HG02610 (cell line): ENCODE measurements at regions not wholly inside any gene's neighbourhood (a gene's known extent, or its start where the extent isn't known, plus 50 kb on each side); places are given as distances from the start of the nearest gene placed in this dataset.
"Not testable (repeated sequence)": the region's sequence is repeated elsewhere in the genome, so short reads cannot be mapped to it uniquely, and the experiment has no call there.

ENCODE experiments used
- ATAC-seq: cut with Tn5 transposase; IDR thresholded peaks from one replicate; pipeline ENCODE4 v1.9.1; 2021; ENCODE audit warnings: mild to moderate bottlenecking, moderate library complexity; ENCODE audit not compliant: unreplicated experiment

- no peak for ATAC-seq
These were observed 161.6 kb downstream of the GLUL start for GRCh38 chr1:182229921-182230491.

- ATAC-seq = no peak
These were observed 162.1 kb downstream of the GLUL start for GRCh38 chr1:182229451-182229850.

GRCh38 chr1:182227864-182228547 is 163.6 kb downstream of the GLUL start:
- ATAC-seq = no peak

GRCh38 chr1:182226618-182227017 is 165.0 kb downstream of the GLUL start:
- no peak for ATAC-seq

GRCh38 chr1:182225755-182226154 is 164.2 kb upstream of the ZNF648 start:
- not testable (repeated sequence) for ATAC-seq

GRCh38 chr1:182221990-182222389 is 160.5 kb upstream of the ZNF648 start:
- ATAC-seq = not testable (repeated sequence)

- ATAC-seq = not testable (repeated sequence)
These were observed 159.9 kb upstream of the ZNF648 start for GRCh38 chr1:182221367-182221766.

- ATAC-seq = no peak
These were observed 156.5 kb upstream of the ZNF648 start for GRCh38 chr1:182217967-182218366.

GRCh38 chr1:182217071-182217470 is 155.6 kb upstream of the ZNF648 start:
- ATAC-seq = no peak

GRCh38 chr1:182215764-182216163 is 154.3 kb upstream of the ZNF648 start:
- no peak for ATAC-seq

GRCh38 chr1:182213163-182213562 is 151.7 kb upstream of the ZNF648 start:
- ATAC-seq = no peak

GRCh38 chr1:182211386-182211785 is 149.9 kb upstream of the ZNF648 start:
- ATAC-seq = no peak

GRCh38 chr1:182210417-182210816 is 148.9 kb upstream of the ZNF648 start:
- ATAC-seq = no peak

GRCh38 chr1:182207300-182207699 is 145.8 kb upstream of the ZNF648 start:
- no peak for ATAC-seq

- no peak for ATAC-seq
These were observed 145.2 kb upstream of the ZNF648 start for GRCh38 chr1:182206626-182207239.

- no peak for ATAC-seq
These were observed 144.0 kb upstream of the ZNF648 start for GRCh38 chr1:182205351-182206022.

GRCh38 chr1:182203191-182203875 is 141.8 kb upstream of the ZNF648 start:
- ATAC-seq = no peak

GRCh38 chr1:182201490-182201889 is 140.0 kb upstream of the ZNF648 start:
- ATAC-seq = not testable (repeated sequence)

- ATAC-seq = no peak
These were observed 138.7 kb upstream of the ZNF648 start for GRCh38 chr1:182200025-182200812.

- no peak for ATAC-seq
These were observed 136.6 kb upstream of the ZNF648 start for GRCh38 chr1:182198006-182198605.
